ENCODE measurements at regions not wholly inside any gene's neighbourhood (a gene's known extent, or its start where the extent isn't known, plus 50 kb on each side); places are given as distances from the start of the nearest gene placed in this dataset.
"Not testable (repeated sequence)": the region's sequence is repeated elsewhere in the genome, so short reads cannot be mapped to it uniquely, and the experiment has no call there.

DNA sequence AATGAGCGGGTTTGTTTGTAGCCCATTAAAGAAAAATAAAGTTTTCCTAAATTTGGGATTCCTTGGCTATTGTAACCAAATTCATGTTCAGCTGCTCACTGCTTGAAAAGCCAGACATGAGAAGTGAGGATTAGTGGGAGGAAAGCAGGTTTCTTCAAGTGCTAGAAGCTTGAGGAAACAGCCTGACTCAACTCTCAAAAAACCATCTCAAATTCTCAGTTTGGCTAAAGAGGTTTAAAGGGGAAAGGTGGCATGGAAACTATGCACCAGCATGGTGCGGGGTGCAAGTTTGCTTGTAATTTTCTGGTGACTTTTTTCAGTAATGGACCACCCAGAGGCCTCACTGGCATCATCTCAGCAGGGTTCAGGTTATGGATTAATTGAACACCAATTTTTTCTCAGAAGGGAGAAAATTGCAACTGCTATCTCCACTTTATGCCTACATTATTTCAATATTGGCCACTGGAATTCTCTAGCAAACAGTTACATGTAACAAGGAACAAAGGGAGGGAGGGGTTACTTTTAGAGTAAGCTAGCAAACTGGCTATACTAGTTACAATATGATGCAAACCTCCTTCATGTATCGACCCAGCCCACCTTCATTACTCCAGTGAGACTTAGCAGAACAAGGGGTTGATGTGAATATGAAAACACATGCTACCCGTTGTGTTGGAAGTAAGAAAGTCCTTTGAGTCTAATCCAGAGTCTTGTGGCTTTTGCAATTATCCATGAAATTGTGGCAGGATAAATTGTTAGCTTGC is 85.0 kb upstream of the IFNGR1 start:
- DNase-seq (ENCODE audit: low read depth in 1 of 2, low spot score in 1 of 2) (no peak), FAIRE-seq (no peak), ATAC-seq (no peak)
- TF ChIP-seq JUN (IDR thresholded peaks at IDR 0.05) (no peak), HOXA7 (CRISPR knock-in tag; IDR thresholded peaks at IDR 0.05) (no peak)
- no peak overlapping the region for H3K27ac ChIP-seq
- POLR2A ChIA-PET, result no interaction called here
- CTCF ChIA-PET, result interaction anchor here (1.6 to 2.6 kb wide), 2 partner anchors 10 to 12 kb away, joined by 4 to 9 read pairs; no protein-coding TSS in a partner anchor
- no peak overlapping the region for H3K4me2 ChIP-seq
- no peak overlapping the region for H3K4me3 ChIP-seq
- no peaks in the 10 kb centered on the region for H3K9me3 ChIP-seq
- peaks cover 3% of the 10 kb centered on the region; the same call in 2 of the 3 replicates for H3K4me1 ChIP-seq
- 44% methylated on average over 4 of the region's 4 CpGs for WGBS (ENCODE audit: missing lambda C conversion rate)

GRCh38 chr6:137303441-137303840 is 84.3 kb upstream of the IFNGR1 start:
- ATAC-seq, result no peak
- no peak for DNase-seq (ENCODE audit: low read depth in 1 of 2, low spot score in 1 of 2)
- WGBS (ENCODE audit: missing lambda C conversion rate), result 49% methylated on average over 2 of the region's 2 CpGs
- no peak overlapping the region for H3K4me3 ChIP-seq
- no peak overlapping the region for H3K4me2 ChIP-seq
- ChIA-PET CTCF (no interaction called here), POLR2A (no interaction called here)
- H3K9me3 ChIP-seq, result no peaks in the 10 kb centered on the region
- TF ChIP-seq SMC3 (IDR thresholded peaks at IDR 0.05), result no peak
- no peak for TF ChIP-seq RFX5 (IDR thresholded peaks at IDR 0.05)
- no peak for TF ChIP-seq CBX2 (IDR thresholded peaks at IDR 0.05; ENCODE audit: borderline replicate concordance, low read depth)
- no peak for TF ChIP-seq ESRRA (IDR thresholded peaks at IDR 0.05; ENCODE audit: borderline replicate concordance, low read length)
- TF ChIP-seq NFE2L2 (conservative IDR thresholded peaks at IDR 0.05; ENCODE audit: low read length), result no peak
- TF ChIP-seq HOXA7 (CRISPR knock-in tag; IDR thresholded peaks at IDR 0.05), result no peak
- TF ChIP-seq KDM1A (IDR thresholded peaks at IDR 0.05; ENCODE audit: low read depth), result no peak
- H3K4me1 ChIP-seq, result no peaks in the 10 kb centered on the region
- FAIRE-seq, result no peak
- H3K27ac ChIP-seq, result no peak overlapping the region

DNA sequence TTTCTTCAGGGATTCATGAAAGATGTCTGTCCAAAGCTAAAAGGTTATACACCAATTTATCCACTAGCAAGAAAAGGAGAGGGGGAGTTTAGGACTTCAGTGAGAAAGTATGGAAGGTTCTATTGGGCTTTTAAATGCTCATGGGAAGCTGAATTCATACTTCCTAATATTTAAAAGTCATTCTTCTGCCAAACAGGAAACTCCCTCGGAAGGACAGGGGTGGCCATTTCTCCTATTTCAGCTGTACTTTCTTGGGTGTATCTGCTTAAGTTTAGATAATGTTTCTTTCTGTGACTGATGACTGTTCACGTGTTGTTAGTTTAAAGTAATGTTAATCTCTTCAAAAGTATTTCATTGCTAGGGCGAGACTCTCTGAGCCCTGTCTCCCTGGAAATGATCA is 80.5 kb upstream of the IFNGR1 start:
- no peak overlapping the region for H3K27ac ChIP-seq
- ChIA-PET POLR2A (no interaction called here), CTCF (interaction anchor here (1.6 kb wide), 1 partner anchor 15 kb away, joined by 4 read pairs; no protein-coding TSS in a partner anchor)
- no peaks in the 10 kb centered on the region for H3K4me1 ChIP-seq
- ATAC-seq, result no peak
- TF ChIP-seq ZSCAN20 (CRISPR knock-in tag; IDR thresholded peaks at IDR 0.05) (no peak), CBX2 (IDR thresholded peaks at IDR 0.05; ENCODE audit: borderline replicate concordance, low read depth) (no peak), HMGXB4 (CRISPR knock-in tag; IDR thresholded peaks at IDR 0.05; ENCODE audit: borderline replicate concordance) (no peak)
- H3K4me3 ChIP-seq, result no peak overlapping the region
- H3K4me2 ChIP-seq, result no peak overlapping the region
- no peak for DNase-seq (ENCODE audit: low read depth in 1 of 2, low spot score in 1 of 2)
- 45% methylated on average over 3 of the region's 3 CpGs for WGBS (ENCODE audit: missing lambda C conversion rate)
- no peak for FAIRE-seq
- H3K9me3 ChIP-seq, result no peaks in the 10 kb centered on the region

- H3K27ac ChIP-seq, result no peak overlapping the region
- H3K4me2 ChIP-seq, result no peak overlapping the region
- 71% methylated on average over 5 of the region's 5 CpGs for WGBS (ENCODE audit: missing lambda C conversion rate)
- H3K4me1 ChIP-seq, result no peaks in the 10 kb centered on the region
- no peak overlapping the region for H3K4me3 ChIP-seq
- CTCF ChIA-PET, result interaction anchor here (1.2 to 1.5 kb wide), 2 partner anchors 16 to 204 kb away, joined by 3 to 5 read pairs; no protein-coding TSS in a partner anchor
- no peak for DNase-seq (ENCODE audit: low read depth in 1 of 2, low spot score in 1 of 2)
- no peaks in the 10 kb centered on the region for H3K9me3 ChIP-seq
- POLR2A ChIA-PET, result interaction anchor here (0.5 kb wide), 1 partner anchor 446 kb away, joined by 6 read pairs; no protein-coding TSS in a partner anchor
- FAIRE-seq, result no peak
- ATAC-seq, result no peak
- TF ChIP-seq BHLHE40 (IDR thresholded peaks at IDR 0.05; ENCODE audit: low read depth, low read length) (no peak), RARB (CRISPR knock-in tag; IDR thresholded peaks at IDR 0.05) (no peak), MAZ (IDR thresholded peaks at IDR 0.05; ENCODE audit: borderline replicate concordance, low read depth, low read length) (no peak), NPAS2 (CRISPR knock-in tag; IDR thresholded peaks at IDR 0.05; ENCODE audit: borderline replicate concordance) (no peak), POLR2AphosphoS2 (conservative IDR thresholded peaks at IDR 0.05; ENCODE audit: low read length) (no peak), FOSL2 (IDR thresholded peaks at IDR 0.05) (no peak), FOSL2 (CRISPR knock-in tag; IDR thresholded peaks at IDR 0.05) (no peak), KDM5A (IDR thresholded peaks at IDR 0.05) (no peak), TFCP2L1 (CRISPR knock-in tag; IDR thresholded peaks at IDR 0.05) (no peak), RAD21 (conservative IDR thresholded peaks at IDR 0.05 in 1 of 2, IDR thresholded peaks at IDR 0.05 in 1 of 2) (no peak), ESRRA (IDR thresholded peaks at IDR 0.05; ENCODE audit: borderline replicate concordance, low read length) (no peak)
- TF ChIP-seq, protein P1, sequence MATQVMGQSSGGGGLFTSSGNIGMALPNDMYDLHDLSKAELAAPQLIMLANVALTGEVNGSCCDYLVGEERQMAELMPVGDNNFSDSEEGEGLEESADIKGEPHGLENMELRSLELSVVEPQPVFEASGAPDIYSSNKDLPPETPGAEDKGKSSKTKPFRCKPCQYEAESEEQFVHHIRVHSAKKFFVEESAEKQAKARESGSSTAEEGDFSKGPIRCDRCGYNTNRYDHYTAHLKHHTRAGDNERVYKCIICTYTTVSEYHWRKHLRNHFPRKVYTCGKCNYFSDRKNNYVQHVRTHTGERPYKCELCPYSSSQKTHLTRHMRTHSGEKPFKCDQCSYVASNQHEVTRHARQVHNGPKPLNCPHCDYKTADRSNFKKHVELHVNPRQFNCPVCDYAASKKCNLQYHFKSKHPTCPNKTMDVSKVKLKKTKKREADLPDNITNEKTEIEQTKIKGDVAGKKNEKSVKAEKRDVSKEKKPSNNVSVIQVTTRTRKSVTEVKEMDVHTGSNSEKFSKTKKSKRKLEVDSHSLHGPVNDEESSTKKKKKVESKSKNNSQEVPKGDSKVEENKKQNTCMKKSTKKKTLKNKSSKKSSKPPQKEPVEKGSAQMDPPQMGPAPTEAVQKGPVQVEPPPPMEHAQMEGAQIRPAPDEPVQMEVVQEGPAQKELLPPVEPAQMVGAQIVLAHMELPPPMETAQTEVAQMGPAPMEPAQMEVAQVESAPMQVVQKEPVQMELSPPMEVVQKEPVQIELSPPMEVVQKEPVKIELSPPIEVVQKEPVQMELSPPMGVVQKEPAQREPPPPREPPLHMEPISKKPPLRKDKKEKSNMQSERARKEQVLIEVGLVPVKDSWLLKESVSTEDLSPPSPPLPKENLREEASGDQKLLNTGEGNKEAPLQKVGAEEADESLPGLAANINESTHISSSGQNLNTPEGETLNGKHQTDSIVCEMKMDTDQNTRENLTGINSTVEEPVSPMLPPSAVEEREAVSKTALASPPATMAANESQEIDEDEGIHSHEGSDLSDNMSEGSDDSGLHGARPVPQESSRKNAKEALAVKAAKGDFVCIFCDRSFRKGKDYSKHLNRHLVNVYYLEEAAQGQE (IDR thresholded peaks at IDR 0.05), result no peak
Observed at GRCh38 chr6:137297887-137298286, 78.7 kb upstream of the IFNGR1 start.

DNA sequence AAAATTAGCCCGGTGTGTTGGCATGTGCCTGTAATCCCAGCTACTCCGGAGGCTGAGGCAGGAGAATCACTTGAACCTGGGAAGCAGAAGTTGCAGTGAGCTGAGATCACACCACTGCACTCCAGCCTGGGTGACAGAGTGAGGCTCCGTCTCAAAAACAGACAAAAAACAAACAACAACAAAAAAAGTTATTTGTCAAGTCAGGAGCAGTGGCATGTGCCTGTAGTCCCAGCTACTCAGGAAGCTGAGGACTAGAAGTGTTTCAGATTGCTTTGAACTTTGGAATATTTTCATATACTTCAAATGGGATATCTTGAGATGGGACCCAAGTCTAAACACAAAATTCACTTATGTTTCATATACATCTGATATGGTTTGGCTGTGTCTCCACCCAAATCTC is 73.1 kb upstream of the IFNGR1 start:
- CTCF ChIA-PET, result interaction anchor here (2.1 kb wide), 1 partner anchor 13 kb away, joined by 4 read pairs; no protein-coding TSS in a partner anchor
- not testable (repeated sequence) for H3K4me2 ChIP-seq
- 49% methylated on average over 3 of the region's 3 CpGs for WGBS (ENCODE audit: missing lambda C conversion rate)

More for the DNA sequence above, 73.1 kb upstream of the IFNGR1 start:
- POLR2A ChIA-PET; H3K4me1 ChIP-seq; H3K4me3 ChIP-seq; H3K27ac ChIP-seq; DNase-seq (ENCODE audit: low read depth in 1 of 2, low spot score in 1 of 2); FAIRE-seq; H3K9me3 ChIP-seq; ATAC-seq: not testable (repeated sequence)
